Posterior cingulate gyrus (tissue), 11 donors: ENCODE measurements at regions not wholly inside any gene's neighbourhood (a gene's known extent, or its start where the extent isn't known, plus 50 kb on each side); places are given as distances from the start of the nearest gene placed in this dataset.

Experiments
- DNase-seq, 10 donors: peaks; one replicate each; pipeline versions ENCODE4 v3.0.0 to v3.0.0-alpha.2; 2020 to 2021; ENCODE audit warnings: mixed read lengths in 3 of 10
- intact Hi-C: fragments of 100-400 bp; cut with DNase I; formaldehyde crosslinking; loops from one replicate; pipeline ENCODE4 v1.15.1; 2023

DNA sequence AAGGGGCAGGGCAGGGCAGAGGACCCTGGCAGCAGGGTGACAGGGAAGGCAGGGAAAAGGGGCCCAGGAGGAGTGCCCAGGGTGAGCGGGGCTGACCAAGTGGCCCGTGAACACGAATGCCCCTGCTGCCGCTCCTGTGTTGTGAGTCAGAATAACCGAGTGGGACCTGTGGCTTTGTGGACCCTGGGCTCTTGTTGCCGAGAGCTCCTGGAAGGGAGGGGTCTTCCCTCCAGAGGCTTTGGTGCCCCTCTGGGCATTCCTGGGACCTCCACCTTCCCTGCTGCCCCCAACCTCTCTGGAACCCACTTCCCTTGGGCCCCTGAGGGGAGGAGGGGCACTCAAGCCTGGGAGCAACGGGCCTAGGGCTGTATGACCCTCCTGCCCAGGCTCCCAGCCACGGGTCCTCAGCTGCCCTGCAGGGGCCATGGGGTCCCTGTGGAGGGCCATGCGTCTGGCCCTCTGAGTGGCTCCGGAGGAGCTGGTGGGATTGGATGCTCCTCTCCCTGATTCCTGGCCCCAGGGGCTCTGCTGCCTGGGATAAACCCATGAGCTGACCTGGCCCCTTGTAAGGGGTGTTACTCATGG is 319.4 kb downstream of the TMEM121 start:
- DNase-seq = peak in 1 of 10 donors; percentile 70
- intact Hi-C loops = no loop called here

DNA sequence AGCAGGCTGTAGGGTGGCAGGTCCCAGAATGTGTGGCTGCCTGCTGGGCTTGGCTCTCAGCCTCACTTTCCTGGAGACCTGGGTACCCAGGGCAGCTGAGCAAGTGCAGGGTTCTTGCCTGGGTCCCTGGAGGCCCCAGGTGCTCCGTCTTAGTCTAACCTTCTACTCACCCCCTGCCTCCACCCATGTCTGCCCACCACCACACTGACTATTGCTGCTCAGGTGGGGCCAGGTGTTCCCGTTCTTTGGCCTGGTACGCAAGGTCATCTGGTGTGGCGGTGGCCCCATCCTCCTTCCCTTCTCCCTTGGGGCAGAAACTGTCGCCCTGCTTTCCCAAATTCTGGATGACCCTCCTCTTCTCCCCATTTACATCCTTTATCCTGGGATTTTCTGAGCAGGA is 319.9 kb downstream of the TMEM121 start:
- intact Hi-C loops = no loop called here
- DNase-seq = no peak

DNA sequence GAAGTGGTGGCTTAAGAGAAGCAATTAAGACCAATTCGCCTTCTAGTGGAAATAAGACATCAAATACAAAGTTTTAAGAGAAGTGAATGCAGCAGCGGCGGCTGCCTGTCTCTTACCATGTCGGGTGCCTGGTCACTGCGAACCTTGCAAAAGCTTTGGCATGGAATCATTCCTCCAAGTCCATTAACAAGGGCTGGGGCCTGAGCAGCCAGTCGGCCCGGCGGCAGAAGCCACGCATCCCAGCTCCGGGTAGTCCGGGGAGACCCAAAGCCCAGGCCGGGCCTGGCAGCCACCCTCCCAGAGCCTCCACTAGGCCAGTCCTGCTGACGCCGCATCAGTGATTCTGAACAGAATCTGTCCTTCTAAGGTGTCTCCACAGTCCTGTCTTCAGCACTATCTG is 321.0 kb downstream of the TMEM121 start:
- peak in 3 of 10 donors; percentile 9 to 45 (median 38) for DNase-seq
- intact Hi-C loops = no loop called here

DNA sequence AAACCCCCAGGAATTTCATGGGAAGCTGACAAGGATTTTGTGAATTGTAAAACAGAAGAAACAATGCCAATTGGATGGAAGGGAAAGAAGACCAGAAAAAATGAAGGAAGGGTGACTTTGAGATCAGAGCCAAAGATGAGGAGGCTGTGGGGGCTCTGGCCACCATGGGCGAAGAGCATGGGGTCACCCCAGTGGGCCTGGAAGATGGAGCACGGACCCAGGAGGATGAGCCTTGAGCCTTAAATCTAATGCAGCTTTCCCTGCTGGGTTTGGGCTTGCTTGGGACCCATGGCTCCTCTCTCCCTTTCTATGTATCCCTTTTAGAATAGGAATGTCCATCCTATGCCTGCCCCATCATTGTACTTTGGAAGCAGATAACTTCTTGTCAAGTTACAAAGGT is 322.2 kb downstream of the TMEM121 start:
- intact Hi-C loops = no loop called here
- no peak for DNase-seq

DNA sequence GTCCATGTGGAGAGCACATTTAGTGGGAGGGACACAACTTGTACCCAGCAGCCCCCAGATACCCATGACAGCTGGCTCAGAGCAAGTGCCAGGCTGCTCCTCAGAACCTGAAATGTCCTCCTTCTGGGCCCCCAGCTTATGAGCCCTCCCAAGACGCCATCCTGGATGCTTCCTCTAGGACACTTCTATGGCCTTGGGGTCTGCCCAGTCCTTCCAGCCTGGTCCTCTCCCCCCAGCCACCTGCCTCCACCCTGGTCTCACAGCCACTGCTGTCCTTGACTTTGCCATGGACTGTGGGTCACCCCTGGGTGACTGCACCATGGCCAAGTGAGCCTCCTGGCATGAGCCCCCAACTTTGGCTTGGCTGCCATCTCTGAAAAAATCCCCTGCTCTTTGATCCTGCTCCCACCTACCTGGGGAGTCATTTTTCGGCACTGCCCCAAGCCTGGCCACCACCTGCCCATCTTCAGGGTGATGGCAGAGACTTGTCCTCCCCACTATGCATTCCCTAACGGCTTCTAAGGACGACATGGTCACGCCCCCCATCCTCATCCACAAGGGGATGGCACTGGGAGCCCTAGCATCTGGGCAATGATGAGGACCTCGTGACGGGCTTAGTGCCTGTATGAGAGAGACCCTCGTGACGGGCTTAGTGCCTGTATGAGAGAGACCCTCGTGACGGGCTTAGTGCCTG is 323.7 kb downstream of the TMEM121 start:
- DNase-seq = peak in 1 of 10 donors; percentile 7
- intact Hi-C loops = no loop called here

DNA sequence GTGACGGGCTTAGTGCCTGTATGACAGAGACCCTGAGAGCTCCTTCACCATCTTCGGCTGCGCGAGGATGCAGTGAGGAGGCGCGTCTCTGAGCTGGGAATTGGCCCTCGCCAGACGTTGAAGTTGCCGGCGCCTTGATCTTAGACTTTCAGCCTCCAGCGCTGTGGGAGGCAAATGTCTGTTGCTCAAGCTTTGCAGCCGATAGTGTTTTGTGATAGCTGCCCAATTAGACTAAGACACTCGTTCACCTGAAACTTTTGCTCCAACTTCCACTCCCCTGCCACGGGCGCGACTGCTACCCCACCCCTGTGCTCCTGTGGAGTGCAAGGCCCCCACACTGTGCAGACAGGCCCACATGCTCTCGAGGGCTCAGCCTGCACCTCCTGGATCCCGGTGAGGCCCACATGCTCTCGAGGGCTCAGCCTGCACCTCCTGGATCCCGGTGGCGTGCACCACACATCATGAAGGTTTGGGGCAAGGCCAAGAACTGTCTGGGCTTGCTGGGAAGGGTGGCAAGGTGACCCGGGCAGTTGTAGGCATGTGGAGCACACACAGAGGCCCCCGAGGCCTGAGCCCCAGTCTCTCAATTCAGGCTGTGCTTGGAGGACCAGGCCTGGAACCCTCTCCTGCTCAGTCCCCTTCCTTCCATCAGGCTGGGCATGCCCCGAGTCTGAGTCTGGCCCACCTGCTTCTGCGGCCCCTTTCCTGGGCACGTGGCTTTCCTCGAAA is 324.6 kb downstream of the TMEM121 start:
- peak in 1 of 10 donors; percentile 64 for DNase-seq
- intact Hi-C loops = no loop called here

DNA sequence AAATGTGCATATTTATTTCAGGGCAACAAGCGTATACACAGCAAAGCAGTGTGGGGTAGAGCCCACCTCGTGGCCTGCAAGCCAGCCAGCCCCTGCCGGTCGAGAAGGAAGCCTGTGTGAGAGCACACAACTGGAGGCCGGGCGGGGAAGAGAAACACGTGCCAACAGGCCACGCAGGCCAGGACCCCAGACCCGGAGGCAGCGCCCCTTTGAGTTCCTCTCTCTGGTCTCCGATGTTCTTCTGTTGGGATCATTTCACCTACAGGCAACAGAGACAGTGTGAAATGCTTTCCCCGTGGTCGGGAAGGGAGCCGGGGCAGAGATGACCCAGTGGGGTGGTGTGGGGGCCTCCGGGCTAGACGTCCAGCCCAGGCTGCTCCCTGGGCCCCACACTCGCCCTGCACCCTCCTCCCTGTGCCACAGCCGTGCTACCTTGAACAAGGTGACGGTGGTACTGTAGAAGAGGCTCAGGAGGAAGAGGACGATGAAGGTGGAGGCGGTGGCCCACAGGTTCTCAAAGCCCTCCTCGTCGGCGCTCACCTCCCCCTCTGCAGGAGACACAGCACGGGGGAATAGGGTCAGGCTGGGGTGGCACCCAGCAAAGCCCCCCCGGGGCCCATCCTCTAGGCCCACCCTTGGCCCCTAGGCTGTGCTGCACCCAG is 325.5 kb downstream of the TMEM121 start:
- intact Hi-C loops = no loop called here
- peak in 3 of 10 donors; percentile 56 to 66 (median 59) for DNase-seq

DNA sequence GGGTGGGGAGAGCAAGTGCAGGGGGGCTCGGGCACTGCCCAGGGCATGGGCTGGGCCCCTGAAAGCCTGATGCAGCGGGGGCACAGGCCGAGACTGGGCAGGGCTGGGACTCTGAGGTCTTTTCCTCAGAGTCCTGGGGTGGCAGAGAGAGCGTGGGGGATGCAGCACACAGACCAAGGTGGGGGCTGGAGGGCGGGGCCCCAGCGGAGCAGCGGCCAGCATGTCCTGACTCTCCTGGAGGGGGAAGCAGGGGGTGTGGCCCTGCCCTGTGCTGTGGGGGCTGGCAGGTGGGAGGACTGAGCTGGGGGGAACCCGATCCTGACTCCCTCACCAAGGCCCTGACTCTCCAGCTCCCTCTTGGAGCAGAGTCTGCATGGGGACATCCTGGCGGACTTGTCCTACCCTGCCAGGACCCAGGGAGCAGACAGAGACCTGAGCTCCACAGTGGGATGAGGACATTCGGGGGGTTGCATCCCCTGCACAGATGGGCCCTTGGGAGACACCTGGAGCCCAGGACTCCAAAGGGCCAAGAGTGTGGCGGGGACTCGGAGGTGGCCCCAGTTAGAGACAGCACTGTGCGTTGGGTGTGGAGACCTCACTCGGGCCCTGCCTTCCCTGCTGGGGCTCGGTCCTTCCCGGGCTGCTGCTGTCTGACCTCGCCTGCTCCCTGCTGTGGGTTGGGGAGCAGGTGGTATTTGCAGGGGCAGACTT is 326.1 kb downstream of the TMEM121 start:
- DNase-seq = peak in 3 of 10 donors; percentile 7 to 79 (median 49)
- intact Hi-C loops = no loop called here

DNA sequence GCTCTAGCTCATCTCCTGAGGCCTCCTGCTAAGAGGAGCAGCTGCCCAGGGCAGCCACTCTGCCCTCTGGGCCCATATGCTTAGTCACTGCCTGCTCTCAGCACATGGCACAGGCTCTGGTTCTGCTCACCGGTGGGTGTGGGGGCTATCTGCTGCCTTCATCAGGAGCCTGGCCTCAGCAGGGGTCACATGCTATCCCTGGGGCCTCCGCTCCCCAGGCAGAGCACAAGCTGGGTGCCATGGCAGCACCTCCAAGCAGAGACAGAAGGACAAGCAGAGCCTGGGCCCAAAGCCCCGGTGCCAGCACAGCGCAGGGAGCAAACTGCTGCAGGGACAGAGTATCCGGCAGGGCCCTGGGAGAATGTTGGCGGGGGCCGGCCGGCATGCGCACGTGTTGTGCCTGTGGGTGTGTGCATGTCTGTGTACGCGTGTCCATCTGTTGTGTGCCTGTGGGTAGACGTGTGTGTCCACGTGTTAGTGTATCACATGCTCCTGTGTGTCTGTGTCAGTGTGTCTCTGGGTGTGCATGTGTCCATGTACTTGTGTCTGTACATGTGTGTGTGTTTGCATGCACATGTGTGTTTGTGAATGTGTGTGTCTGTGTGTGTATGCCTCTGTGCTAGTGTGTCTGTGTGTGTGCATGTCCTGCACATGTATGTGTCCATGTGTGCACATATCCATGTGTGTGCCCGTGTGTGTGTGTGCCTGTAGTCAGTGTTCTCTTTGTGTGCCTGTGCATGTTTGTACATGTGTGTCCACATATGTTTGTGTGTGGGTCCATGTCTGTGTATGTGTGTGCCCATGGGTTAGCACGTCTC is 326.9 kb downstream of the TMEM121 start:
- peak in 3 of 10 donors; percentile 2 to 82 (median 69) for DNase-seq
- intact Hi-C loops = no loop called here

DNA sequence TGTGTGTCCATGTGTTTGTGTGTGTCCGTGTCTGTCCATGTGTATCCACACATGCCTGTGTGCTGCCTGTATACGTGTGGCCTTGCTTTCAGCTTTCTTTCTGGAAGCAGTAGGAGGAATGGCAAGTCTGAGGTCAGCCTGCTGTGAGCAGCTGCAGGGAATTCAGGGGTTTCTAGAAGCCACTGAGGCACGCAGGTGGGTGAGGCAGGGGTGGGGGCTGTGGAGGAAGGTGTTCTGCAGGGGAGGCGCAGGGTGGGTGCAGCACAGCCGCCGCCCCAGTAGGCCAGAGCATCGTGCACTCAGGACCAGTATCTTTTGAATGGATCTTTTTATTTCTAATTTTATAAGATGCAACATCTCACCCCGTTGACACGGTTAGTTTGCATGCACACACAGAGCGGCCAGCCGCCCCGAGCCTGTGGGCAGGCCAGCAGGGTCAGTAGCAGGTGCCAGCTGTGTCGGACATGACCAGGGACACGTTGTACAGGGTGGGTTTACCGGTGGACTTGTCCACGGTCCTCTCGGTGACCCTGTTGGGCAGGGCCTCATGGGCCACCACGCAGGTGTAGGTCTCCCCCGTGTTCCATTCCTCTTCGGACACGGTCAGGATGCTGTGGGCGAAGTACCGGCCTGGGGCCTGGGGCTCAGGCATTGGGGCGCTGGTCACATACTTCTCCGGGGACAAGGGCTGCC is 327.7 kb downstream of the TMEM121 start:
- intact Hi-C loops = no loop called here
- DNase-seq = peak in 4 of 10 donors; percentile 7 to 65 (median 58)

DNA sequence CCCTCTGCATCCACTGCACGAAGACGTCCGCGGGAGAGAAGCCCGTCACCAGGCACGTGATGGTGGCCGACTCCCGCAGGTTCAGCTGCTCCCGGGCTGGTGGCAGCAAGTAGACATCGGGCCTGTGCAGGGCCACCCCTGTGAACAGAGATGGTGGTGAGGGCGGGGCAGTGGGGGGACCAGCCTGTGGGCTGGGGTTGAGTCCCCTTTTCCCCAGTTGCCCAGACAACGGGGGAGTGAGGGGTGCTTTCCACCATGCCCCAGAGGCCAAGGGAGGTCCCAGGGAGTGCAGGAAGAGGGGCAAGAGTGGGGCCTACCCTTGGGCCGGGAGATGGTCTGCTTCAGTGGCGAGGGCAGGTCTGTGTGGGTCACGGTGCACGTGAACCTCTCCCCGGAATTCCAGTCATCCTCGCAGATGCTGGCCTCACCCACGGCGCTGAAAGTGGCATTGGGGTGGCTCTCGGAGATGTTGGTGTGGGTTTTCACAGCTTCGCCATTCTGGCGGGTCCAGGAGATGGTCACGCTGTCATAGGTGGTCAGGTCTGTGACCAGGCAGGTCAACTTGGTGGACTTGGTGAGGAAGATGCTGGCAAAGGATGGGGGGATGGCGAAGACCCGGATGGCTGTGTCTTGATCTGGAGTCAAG is 328.3 kb downstream of the TMEM121 start:
- intact Hi-C loops = no loop called here

DNA sequence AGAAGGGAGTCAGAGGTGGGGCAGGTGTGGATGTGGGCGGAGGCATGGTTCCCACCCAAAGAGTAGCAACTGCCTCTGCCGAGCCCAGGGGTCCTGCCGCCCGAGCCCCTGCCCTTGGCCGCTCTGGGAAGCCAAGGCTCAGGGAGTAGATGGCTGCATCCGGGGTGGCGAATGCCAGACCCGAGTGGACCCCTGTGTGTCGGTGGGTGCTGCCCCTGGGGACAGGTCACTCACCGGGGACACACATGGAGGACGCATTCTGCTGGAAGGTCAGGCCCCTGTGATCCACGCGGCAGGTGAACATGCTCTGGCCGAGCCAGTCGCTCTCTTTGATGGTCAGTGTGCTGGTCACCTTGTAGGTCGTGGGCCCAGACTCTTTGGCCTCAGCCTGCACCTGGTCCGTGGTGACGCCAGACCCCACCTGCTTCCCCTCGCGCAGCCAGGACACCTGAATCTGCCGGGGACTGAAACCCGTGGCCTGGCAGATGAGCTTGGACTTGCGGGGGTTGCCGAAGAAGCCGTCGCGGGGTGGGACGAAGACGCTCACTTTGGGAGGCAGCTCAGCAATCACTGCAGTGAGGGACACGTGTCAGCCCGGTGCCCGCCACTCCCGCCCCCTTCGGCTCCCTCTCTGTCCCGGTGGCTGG is 329.0 kb downstream of the TMEM121 start:
- intact Hi-C loops = no loop called here
- DNase-seq = peak in 5 of 10 donors; percentile 6 to 81 (median 62)

More for the DNA sequence above, 328.3 kb downstream of the TMEM121 start:
- DNase-seq = peak in 4 of 10 donors; percentile 23 to 76 (median 68)

DNA sequence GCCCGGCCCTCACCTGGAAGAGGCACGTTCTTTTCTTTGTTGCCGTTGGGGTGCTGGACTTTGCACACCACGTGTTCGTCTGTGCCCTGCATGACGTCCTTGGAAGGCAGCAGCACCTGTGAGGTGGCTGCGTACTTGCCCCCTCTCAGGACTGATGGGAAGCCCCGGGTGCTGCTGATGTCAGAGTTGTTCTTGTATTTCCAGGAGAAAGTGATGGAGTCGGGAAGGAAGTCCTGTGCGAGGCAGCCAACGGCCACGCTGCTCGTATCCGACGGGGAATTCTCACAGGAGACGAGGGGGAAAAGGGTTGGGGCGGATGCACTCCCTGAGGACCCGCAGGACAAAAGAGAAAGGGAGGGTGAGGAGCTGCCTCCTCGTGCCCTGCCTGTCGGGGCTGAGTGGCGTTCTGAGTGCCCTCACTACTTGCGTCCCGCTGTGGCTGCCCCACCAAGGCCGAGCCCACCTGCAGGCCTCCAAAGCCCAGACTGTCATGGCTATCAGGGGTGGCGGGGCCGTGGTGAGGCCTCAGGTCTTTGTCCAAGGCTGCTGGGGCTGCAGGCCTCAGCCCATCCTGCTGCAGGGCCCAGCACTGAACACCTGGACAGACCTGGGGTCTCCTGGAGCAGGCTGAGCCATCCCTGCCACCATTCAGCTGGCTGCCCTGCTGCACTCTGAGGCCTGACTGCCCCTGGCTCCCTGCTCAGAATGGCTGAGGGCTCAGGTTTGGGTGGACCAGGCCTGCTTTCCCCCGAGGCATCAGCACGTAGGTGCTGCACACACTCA is 329.7 kb downstream of the TMEM121 start:
- peak in 6 of 10 donors; percentile 3 to 72 (median 35) for DNase-seq
- intact Hi-C loops = no loop called here

DNA sequence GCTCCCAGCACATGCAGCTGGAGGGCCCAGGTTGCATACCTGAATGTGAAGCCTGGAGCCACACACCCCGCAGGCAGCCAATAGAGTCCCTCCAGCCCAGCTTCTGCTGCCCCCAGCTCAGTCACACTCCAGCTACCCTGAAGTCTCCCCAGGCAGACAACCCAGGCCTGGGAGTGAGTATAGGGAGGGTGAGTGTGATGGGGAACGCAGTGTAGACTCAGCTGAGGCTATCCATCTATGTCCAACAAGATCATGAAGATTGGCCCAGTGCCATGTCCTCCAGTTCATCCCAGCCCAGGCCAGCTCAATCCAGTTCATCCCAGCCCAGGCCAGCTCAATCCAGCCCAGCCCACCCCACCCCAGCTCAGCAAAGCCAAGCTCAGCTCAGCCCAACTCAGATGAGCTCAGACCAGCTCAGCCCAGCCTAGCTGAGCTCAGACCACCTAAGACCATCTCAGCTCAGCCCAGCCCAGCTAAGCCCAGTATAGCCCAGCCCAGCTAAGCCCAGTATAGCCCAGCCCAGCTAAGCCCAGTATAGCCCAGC is 330.4 kb downstream of the TMEM121 start:
- peak in 4 of 10 donors; percentile 5 to 64 (median 30) for DNase-seq
- intact Hi-C loops = no loop called here

DNA sequence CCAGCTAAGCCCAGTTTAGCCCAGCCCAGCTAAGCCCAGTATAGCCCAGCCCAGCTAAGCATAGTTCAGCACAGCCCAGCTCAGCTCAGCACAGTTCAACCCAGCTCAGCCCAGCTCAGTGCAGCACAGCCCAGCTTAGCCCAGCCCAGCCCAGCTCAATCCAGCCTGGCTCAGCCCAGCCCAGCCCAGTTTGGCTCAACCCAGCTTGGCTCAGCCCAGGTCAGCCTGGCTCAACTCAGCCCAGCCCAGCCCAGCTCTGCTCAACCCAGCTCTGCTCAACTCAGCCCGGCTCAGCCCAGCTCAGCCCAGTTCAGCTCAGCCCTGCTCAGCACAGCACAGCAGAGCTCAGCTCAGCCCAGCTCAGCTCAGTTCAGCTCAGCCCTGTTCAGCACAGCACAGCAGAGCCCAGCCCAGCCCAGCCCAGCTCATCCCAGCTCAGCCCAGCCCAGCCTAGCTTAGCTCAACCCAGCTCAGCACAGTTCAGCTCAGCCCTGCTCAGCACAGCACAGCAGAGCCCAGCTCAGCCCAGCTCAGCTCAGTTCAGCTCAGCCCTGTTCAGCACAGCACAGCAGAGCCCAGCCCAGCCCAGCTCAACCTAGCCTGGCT is 330.9 kb downstream of the TMEM121 start:
- peak in 8 of 10 donors; percentile 3 to 73 (median 6) for DNase-seq

More for the DNA sequence above, 330.9 kb downstream of the TMEM121 start:
- intact Hi-C loops = no loop called here
